T-helper 9 cell (primary cell): ENCODE measurements at regions not wholly inside any gene's neighbourhood (a gene's known extent, or its start where the extent isn't known, plus 50 kb on each side); places are given as distances from the start of the nearest gene placed in this dataset.

Experiments used
- DNase-seq: peaks from one replicate; pipeline ENCODE4 v3.0.0-alpha.2; 2020

- no peak for DNase-seq
Observed at GRCh38 chr4:20302336-20302735, 50.6 kb downstream of the SLIT2 start.

GRCh38 chr4:20305976-20306375 is 54.3 kb downstream of the SLIT2 start:
- DNase-seq = no peak

- no peak for DNase-seq
Observed at GRCh38 chr4:20311856-20312255, 60.2 kb downstream of the SLIT2 start.

- no peak for DNase-seq
Observed at GRCh38 chr4:20313237-20314030, 61.7 kb downstream of the SLIT2 start.

- no peak for DNase-seq
Observed at GRCh38 chr4:20317424-20317985, 65.8 kb downstream of the SLIT2 start.

- no peak for DNase-seq
Observed at GRCh38 chr4:20318001-20318908, 66.5 kb downstream of the SLIT2 start.

GRCh38 chr4:20318909-20319277 is 67.2 kb downstream of the SLIT2 start:
- DNase-seq = no peak

- no peak for DNase-seq
Observed at GRCh38 chr4:20319825-20320612, 68.3 kb downstream of the SLIT2 start.

- DNase-seq = no peak
Observed at GRCh38 chr4:20323991-20324390, 72.3 kb downstream of the SLIT2 start.

- no peak for DNase-seq
Observed at GRCh38 chr4:20326460-20326859, 74.8 kb downstream of the SLIT2 start.

- no peak for DNase-seq
Observed at GRCh38 chr4:20326977-20327376, 75.3 kb downstream of the SLIT2 start.

- DNase-seq = no peak
Observed at GRCh38 chr4:20327808-20328207, 76.1 kb downstream of the SLIT2 start.

- DNase-seq = no peak
Observed at GRCh38 chr4:20331642-20332041, 79.9 kb downstream of the SLIT2 start.

- DNase-seq = no peak
Observed at GRCh38 chr4:20333141-20333715, 81.5 kb downstream of the SLIT2 start.

- no peak for DNase-seq
Observed at GRCh38 chr4:20337261-20337664, 85.6 kb downstream of the SLIT2 start.

- DNase-seq = no peak
Observed at GRCh38 chr4:20338841-20339240, 87.1 kb downstream of the SLIT2 start.

- DNase-seq = no peak
Observed at GRCh38 chr4:20341134-20341738, 89.5 kb downstream of the SLIT2 start.

- DNase-seq = no peak
Observed at GRCh38 chr4:20347531-20347930, 95.8 kb downstream of the SLIT2 start.

GRCh38 chr4:20348411-20348810 is 96.7 kb downstream of the SLIT2 start:
- DNase-seq = no peak

GRCh38 chr4:20351360-20352162 is 99.9 kb downstream of the SLIT2 start:
- DNase-seq = no peak

- no peak for DNase-seq
Observed at GRCh38 chr4:20352163-20352431, 100.4 kb downstream of the SLIT2 start.
